ENCODE measurements at regions not wholly inside any gene's neighbourhood (a gene's known extent, or its start where the extent isn't known, plus 50 kb on each side); places are given as distances from the start of the nearest gene placed in this dataset.
A peak's percentile ranks its signal among the peaks of the same experiment; 100 is the strongest.

DNA sequence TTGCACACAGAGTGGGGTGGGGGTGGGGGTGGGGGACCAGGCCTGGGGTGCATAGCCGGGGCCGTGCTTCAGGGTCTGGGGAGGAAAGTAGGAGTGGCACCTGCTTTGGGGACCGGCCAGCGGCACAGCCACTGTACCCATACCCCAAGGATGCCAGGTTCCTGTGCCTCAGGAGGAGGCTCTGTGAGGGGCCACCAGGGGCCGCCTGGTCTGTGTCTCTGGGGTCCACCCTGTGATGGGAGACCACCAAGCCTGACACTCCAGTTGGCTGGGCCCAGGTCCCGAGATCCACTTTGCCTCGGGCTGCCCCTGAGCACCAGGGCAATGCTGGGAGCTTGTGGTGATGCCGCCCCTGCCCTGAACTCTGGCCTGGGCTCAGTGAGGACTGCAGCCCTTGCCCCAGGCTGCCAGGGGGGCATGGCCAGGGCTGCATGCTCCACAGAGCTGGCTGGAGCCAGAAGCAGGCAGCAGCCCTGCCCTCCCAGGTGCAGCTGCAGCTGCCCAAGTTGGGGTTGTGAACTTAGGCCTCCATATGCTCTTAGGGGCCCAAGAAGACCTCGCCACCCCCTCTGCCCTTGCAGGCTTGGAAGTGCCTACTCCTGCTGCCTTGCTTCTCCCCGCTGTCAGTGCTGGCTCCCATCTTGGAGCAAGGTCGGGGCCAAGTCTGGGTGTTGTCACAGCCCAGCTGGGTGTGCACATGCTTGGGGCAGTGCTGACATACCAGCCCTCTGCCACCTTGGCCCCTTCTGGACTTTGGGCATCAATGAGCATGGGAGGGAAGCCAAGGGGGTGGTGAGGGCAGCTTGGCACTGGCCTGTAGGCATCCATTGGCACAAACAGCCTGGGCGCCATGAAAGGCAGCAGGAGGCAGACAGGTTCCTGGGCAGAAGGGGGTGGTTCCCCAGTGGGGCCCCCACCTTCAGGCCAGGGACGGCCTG lies 123.3 kb upstream of the THY1 start:
- no peak for DNase-seq

DNA sequence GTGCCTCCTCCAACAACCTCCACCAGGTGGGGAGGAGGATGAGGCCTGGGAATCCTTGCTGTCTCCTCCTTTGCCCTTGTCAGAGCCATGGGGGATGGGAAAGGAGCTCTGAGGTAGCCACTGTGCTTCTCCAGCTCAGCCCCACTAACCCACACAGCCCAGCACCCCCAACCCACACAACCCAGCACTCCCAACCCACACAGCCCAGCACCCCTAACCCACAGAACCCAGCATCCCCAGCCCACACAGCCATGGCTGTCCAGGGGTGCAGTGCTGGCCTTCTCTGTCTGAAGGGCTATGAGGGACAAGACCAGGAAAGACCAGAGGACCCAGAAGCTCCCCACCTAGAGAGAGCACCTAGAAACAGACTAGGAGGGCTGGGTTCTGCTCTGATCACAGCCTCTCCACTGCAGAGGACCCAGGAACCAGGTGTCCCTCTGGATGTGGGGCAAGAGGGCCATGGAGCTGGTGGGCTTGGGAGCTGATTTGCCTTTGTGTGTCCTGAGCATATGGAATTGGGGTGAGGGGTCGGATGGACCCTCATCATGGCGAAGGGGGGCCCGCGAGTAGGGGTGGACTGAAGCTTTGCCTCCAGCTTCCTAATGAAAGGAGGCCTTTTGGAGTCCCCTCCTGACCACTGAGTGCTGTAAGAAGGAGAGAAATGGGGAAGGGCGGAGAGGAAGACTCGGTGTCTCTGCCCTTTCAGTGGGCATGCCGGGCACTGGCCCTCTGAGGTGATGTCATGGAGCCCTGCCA lies 117.6 kb upstream of the THY1 start:
- DNase-seq = no peak

DNA sequence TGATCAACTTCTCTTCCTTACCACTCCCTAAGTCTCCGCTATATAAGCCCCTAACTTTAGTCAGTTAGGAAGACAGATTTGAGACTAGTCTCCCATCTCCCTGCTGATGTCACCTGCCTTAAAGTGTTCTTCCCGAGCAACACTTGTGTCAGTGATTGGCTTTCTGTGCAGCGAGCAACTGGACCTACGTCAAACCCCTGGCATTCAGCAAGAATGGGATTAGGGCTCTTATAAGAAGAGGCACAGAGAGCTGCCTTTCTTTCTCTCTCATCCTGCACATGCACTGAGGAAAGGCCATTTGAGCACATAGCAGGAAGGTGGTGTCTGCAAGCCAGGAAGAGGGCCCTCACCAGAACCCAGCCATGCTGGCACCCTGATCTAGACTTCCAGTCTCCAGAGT lies 116.6 kb upstream of the THY1 start:
- no peak for DNase-seq

DNA sequence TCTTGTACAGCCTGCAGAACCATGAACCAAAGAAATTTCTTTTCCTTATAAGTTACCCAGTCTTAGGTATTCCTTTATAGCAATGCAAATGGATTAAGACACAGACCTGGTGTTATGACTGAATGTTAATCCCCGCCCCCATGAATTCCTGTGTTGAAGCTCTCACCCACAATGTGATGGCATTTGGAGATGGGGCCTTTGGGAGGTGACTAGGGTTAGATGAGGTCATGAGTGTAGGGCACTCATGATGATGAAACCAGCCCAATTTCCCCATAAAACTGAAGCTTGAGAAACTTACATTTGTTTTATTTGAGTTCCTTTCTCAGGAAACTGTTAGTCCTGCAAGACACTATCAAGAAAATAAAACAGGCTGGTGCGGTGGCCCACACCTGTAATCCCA lies 115.8 kb upstream of the THY1 start:
- no peak for DNase-seq

DNA sequence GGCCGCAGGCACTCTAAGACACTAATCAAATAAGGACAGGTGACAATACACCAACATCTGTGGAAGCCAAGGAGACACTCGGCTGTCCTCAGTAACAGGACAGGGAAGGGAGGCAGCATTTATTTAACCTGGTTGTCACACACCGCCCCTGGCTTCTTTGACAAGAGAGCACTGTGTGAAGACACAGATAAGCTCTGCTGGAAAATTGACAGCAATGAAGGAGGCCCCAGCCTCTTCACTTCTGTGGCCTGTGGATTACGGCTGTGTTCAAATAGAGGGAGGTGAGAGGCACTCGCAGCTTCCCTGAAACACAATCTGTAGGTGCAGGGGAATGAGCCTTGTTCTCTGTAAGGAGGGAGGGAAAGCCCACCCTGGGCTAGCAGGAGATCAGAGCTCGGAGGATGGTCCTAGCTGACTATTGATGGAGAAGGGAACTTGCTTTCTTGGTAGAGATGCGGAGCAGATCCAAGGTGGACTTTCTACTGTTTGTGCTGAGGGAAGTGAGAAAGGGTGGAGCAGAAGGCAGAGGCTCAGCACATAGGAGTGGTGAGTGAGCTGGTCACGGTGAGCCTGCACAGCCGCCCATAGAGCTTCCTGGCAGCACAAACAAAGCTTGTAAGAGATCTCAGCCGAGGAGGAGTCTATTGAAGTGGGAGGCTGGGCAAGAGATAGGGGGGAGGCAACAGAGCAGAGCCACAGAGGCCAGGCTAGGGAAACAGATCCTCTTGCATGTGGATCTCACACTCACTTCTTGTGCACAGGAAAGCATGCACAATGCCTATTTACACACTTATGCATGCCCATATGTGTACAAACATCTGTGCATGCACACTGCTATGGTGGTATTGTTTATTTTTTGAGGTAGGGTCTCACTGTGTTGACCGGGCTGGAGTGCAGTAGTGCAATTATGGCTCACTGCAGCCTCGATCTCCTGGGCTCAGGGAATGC lies 114.6 kb upstream of the THY1 start:
- no peak for DNase-seq

DNA sequence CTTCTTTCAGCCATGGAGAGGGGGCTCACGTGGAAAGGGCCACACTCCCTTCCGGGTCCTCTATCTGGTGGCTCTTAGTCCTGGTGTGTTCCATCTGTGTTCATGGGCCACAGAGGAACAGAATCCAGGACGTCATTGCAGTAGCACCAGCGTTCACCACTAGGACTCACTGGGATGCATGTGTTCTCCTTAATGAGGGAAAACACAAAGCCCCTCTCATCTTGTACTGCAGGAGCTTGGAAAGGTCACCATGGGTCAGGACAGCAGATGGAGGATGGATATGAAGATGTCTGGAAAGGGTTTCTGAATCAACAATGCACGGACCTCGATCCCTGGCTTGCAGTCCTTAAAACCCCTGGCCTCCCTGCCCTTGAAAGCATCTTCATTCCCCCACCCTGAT lies 113.8 kb upstream of the THY1 start:
- DNase-seq = no peak

DNA sequence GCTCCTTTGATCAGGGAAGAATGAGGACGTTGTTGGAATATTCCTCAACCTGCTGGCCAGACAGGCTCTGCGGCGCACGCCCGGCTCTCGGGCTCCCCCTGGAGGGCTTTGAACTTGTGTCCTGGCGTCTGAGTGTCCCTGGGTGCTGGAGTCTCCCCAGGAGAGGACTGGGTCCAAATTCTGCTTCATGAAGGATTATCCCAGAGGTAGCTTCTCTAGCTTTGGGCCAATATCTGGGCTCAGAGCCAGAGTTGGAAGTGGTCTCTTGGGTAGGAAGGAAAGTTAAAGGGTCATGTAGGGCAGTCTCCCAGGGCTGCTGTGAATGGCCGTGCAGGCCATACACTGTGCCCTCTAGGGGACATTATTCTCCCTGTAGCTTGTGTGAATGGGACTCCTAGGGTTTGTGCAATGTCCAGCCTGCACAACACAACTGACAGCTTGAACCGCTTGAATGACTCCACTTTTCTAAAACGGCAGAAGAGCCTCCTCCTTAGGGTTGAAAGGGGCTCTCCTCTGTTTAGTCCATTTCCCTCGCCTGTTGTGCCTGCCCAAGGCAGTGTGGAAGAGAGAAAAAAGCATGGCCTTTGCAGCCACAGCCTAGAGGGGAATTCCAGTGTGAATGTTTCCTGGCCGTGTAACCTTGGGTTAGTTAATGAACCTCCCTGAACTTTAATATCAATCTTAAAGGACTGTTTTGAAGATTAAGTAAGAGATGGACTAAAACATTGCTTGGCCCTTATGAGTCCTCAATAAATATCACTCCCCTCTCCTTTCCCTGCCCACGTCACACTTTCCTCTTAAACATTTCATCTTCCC lies 111.2 kb upstream of the THY1 start:
- peak; percentile 48 for DNase-seq

DNA sequence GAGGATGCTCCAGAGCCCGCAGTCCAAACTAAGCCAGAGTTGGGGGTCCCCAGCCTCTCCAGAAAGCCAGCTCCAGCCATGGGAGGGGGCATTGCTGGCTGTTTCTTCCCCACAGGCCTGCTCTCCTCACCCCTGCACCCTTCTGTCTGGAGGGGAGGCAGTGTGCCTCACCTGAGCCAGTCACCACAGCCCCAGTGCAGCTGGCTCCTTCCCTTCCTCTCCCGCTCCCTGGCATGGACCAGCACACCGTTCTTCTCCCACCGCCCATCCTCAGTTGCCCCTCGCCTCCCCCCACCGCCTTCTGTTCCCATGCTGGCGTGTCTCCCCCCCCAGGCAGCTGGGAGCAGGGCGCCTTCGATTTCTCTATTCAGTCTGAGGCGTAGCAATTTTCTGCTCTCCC lies 110.5 kb upstream of the THY1 start:
- no peak for DNase-seq

DNA sequence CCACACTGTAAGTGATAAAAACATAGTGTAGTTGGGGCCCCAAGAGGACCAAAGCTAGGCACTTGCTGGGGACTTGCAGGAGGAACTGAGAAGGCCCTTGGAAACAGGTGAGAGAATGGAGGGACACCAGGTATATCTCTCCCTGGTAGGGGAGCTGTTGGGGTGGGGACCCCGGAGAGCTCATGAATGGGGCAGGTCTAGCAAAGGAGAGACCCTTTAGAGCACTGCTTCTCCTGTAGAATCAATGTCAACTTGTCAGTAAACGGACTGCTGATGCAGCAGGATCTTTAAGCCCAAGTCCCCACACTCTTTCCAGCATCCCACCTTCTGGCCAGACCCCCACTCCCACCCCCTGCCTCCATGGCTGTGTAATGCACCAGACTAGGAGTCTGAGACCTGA lies 109.6 kb upstream of the THY1 start:
- no peak for DNase-seq

DNA sequence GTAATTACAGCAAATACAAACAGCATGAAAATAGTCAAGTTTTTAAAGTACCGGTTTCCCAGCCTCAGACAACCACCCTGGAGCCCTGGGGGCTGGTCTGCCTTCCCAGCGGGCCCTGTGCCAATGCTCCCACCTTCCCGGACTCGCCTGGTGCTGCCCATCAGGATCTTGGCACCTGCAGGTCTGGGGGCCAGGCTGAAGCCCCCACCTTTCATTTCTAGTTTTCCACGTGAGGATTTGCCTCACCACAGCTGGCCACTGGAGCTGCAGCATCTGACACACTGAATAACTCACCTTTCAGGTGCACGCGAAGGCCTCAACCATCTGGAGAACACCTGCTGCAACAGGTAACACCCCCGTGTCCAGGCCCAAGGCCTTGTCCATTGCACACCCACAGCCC lies 108.7 kb upstream of the THY1 start:
- no peak for DNase-seq

DNA sequence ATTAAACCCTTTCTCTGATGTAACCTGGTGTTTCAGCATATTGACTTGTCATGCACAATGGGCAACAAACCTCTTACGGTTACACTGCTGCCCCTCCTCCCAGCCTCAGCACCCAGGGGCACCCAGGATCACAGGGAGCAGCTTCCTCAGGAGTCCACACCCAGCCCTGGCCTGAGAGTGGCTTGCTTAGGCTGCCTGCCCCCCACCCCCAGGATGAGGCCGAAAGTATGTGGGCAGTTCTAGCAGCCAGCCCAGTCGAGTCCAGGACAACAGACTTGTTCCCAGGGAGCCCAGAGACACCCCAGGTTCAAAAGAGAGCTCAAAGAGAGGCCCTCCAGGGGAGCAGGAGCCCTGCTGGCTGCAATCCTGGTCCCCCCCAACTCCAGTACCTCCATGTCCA lies 108.1 kb upstream of the THY1 start:
- no peak for DNase-seq

DNA sequence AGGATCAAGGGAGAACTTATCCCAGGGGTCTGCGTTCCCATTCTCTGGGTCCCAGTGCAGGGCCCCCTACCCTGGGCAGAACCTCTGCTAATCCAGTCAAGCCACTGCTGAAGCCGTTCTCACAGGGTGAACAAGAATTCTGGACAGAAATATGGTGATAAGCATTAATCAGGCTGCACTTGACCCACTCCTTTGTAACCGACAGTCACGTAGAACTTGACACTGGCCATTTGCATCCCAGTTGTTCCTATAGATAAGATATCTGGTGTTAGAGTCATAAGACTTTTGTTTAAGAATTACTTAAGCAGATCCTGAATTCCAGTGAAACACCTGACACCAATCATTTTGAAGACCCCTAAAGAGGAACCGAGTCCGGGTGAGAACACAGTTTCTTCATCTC lies 107.5 kb upstream of the THY1 start:
- no peak for DNase-seq

DNA sequence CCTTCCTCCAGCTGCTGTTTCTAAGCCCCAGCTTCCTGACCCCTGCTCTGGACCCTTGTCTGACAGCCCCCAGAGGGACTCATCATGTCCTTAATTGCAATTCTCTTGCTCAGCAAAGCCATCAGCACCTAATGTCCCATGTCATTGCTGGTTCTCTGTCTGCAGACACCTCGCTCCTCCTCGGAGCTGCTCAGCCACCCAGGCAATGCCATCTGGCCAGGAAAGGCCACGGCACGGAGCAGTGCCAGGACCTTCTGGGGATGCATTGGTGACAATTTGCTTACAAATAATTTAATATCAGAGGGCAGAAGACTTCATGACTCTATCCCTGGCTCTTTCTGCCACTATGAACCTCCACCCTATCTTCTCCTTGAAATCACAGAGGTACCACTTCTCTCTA lies 107.0 kb upstream of the THY1 start:
- DNase-seq = no peak

DNA sequence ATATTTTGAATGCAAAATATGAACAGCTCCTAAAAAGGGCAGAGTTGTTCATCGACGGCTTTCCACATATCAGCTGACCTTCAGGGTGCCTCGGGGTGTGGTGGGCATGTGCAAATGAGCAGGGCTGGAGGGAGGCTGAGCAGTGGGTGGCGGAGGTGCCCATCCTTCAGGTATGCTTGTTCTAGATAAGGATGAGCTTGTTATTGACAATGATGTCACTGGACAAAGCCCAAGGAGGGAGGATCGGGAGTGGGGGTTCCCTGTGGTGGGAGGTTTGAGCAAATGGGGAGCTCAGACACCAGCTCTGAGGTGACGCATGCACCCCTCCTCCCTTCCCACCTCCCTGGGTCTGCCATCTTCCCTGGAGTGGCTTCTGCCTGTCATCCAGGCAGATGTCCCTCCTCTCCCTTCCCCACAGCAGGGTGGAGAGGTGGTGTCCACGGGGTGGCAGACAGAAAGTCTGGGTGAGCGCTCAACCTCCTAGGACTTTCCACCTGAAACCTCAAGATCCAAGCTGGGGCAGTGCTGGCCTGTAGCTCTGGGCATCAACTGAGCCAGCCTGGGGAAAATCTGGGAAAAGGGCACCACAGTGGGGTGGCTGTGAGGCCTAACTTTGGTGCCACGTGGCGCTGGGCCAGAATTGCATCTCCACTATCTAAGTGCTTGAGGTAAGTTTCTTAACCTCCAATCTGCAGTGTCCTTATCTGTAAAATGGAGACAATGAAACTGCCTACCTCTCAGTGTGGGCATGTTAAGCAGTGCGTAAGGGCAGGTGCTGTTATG lies 106.3 kb upstream of the THY1 start:
- no peak for DNase-seq

DNA sequence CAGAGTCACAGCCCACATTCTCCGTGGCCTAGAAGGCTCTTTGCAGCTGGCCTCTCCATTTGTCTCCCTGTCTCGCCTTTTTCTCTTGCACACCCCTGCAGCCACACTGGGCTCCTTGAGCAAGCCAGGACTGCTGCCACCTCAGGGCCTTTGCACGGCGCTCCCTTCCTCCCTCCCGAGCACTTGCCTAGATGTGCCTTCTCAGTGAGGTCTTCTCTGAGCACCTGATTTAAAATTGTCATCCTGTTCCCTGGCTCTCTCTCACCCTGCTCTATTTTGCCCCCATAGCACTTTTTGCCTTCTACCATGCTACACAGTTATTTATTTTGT lies 102.9 kb upstream of the THY1 start:
- no peak for DNase-seq

DNA sequence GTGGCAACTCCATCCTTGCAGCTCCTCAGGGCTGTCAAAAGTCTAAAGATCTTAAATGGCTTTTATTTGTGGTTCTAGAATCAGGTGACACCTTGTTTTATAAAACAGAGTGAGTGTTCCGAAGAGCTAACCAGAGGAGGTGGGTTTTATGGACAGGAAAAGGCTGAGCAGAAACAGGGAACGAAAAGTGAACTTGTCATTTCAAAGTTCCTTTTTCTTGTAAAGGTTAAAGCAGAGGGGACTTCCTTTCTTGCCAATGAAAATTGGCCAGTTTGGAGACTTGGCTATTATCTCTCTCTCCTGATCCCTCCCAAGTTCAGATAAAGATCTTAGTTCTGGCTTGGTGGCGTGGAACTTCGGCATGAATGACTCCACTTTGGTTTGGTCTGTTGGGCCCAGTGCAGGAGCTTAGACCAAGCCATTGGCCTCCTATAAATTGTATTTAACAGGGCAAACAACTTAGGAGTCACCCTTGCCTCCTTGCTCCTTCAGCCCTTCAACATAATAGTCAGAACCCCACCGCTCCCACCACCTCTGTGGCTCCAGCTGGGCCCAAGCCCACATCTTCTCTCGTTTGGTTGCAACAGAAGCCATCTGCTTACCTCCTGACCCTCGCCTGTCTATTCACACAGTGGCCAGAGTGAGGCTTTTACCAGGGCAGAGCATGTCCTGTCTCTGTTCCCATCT lies 102.4 kb upstream of the THY1 start:
- DNase-seq = no peak

DNA sequence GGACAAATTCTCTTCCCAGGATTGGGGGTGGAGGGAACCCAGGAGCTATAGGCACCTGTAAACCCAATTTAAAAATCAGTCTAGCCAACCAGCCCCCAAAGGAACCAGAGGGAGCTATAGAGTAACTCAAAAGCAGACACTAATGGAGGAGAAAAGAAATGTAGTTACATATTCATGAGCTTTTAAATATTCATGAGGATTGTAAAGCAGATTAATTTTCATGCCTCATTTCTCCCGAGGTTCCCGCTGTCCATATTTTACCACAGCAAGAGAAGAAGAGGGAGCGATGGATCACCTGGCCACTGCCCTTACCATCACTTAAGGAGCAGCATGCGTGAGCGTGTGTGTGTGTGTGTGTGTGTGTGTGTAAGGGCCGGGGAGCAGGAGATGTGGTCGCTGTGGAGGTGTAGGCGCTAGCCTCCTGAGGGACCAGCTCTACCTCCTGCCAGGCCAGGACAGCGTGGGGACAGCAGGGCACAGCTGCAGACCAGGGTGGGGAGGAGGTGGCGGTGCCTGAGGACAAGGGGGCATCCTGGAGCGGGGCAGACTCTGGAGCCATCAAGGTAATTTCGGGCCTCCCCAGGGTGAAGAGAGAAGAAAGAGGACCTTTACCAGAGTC lies 100.7 kb upstream of the THY1 start:
- no peak for DNase-seq

DNA sequence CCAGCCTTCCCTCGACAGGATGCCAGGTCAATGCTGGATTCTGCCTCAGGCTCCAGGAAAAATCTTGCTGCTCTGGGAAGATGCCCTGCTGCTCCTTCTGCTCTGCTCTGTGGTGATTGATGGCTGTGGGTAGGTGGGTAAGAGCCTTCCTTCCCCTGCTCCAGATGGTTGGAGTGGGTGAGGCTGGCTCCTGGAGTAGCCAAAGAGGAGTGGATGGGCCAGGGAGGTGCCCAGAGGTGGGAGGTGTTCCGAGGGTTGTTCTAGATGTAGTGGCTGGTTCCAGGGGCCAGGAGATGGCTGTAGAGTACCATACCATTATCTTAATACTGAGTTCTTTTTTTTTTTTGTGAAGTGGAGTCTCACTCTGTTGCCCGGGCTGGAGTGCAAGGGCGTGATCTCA lies 99.6 kb upstream of the THY1 start:
- DNase-seq = no peak

DNA sequence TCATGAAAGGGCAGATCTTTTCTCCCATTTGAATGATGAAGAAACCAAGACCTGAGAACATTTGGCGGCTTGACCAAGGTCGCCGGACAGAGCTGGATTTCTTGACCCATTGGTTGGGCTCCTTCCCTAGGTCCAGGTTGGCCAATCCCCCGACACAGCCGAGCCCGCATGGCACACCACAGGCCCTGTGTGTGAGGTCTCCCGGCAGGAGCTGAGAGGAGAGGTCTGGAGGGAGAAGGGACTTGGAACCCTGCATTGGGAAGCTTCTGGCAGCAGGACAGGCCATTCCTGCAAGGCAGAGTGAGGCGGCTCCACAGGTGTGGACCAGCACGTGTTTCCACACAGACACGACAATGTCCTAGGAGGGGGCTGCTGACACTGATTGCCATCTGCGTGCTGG lies 98.6 kb upstream of the THY1 start:
- no peak for DNase-seq

DNA sequence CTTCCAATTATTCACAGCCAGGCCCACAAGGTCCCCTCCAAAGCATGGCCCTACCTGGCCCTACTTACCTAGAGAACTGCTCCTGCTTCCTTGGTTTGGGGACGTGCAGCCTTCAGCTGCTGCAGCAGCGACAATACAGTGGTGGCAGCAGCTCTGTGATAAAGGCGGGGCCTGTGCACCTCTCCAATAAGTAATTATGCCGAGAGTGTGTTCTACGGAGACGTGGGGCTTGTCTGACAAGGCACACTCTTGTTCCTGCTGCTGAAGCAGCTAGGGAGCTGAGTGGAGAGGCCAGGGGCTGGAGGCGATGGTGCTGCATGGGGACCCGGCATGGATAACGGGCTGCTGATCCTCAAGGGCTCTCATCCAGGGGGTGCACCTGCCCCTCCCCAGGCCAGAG lies 98.0 kb upstream of the THY1 start:
- no peak for DNase-seq

DNA sequence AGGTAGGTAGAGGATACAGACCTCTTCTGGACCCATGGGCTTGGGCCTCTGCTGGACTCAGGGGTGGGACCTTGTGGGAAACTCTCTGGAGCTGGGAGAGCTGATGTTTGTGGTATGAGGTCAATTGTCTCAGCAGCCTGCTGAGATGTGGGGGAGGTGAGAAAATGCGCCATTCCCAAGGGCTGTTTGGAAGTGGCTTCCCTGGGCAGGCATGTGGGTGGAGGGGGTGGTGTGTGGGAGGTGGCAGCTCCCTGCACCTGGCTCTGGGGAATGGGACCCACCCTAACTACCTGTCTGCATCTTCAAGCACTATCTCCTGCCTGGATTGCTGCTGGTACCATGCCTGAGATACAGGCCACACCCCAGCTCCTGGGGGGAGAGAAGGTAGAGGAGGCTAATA lies 97.4 kb upstream of the THY1 start:
- DNase-seq = no peak

Measured in activated T-cell treated with anti-CD3 and anti-CD28 coated beads, Interleukin-2, amount 50 U/mL, for 1 hour (primary cell).